GM12891 (cell line): ENCODE measurements at regions not wholly inside any gene's neighbourhood (a gene's known extent, or its start where the extent isn't known, plus 50 kb on each side); places are given as distances from the start of the nearest gene placed in this dataset.

Experiments
- PAX5 ChIP-seq: IDR thresholded peaks from 2 replicates; pipeline ENCODE4 v1.6.1; 2011; ENCODE audit warnings: low read length, moderate library complexity, mild to moderate bottlenecking; ENCODE audit not compliant: insufficient read depth, severe bottlenecking
- POLR2A ChIP-seq: IDR thresholded peaks from 2 replicates; pipeline ENCODE4 v1.6.1; 2011; ENCODE audit warnings: low read depth, low read length, control low read depth
- POLR2AphosphoS5 ChIP-seq: IDR thresholded peaks from 2 replicates; pipeline ENCODE4 v1.6.1; 2011; ENCODE audit warnings: low read depth, low read length, control low read depth
- POU2F2 ChIP-seq: IDR thresholded peaks from 2 replicates; pipeline ENCODE4 v1.6.1; 2011; ENCODE audit warnings: low read depth, mild to moderate bottlenecking, control low read depth, low read length, moderate library complexity
- SPI1 ChIP-seq: IDR thresholded peaks from 2 replicates; pipeline ENCODE4 v1.6.1; 2011; ENCODE audit warnings: low read depth, low read length, control low read depth
- TAF1 ChIP-seq: IDR thresholded peaks from 2 replicates; pipeline ENCODE4 v1.6.1; 2011; ENCODE audit warnings: low read depth, low read length, control low read depth

- TF ChIP-seq POLR2A (no peak), TAF1 (no peak), POLR2AphosphoS5 (no peak), SPI1 (no peak), POU2F2 (no peak), PAX5 (no peak)
Observed at GRCh38 chr9:105930011-105930627, 235.8 kb downstream of the TMEM38B start.
